ACC112 (cell line): ENCODE measurements at regions not wholly inside any gene's neighbourhood (a gene's known extent, or its start where the extent isn't known, plus 50 kb on each side); places are given as distances from the start of the nearest gene placed in this dataset.
A peak's percentile ranks its signal among the peaks of the same experiment; 100 is the strongest.

ENCODE experiments used
- H2AFZ ChIP-seq: fragments of 200-600 bp; sonication (generic); one replicate; pipeline ENCODE4 v1.6.0; 2017; ENCODE audit warnings: antibody characterized with exemption, low read length; ENCODE audit not compliant: unreplicated experiment
- H3K27ac ChIP-seq: fragments of 200-600 bp; sonication (generic); 2 replicates; pipeline ENCODE4 v1.5.1; 2014; ENCODE audit warnings: low read depth, mild to moderate bottlenecking, antibody characterized with exemption, low read length, moderate library complexity
- H3K27me3 ChIP-seq: fragments of 200-600 bp; sonication (generic); 2 replicates; pipeline ENCODE4 v1.6.1; 2014; ENCODE audit warnings: mild to moderate bottlenecking, antibody characterized with exemption, low read length, moderate library complexity, mixed read lengths; ENCODE audit not compliant: insufficient read depth
- H3K36me3 ChIP-seq: fragments of 200-600 bp; sonication (generic); 2 replicates; pipeline ENCODE4 v1.6.1; 2016; ENCODE audit warnings: mild to moderate bottlenecking, antibody characterized with exemption, low read length, moderate library complexity, mixed read lengths; ENCODE audit not compliant: insufficient read depth
- H3K4me1 ChIP-seq: fragments of 200-600 bp; sonication (generic); one replicate; pipeline ENCODE4 v1.6.1; 2016; ENCODE audit warnings: low read length, mixed read lengths; ENCODE audit not compliant: insufficient read depth, unreplicated experiment, control insufficient read depth
- H3K4me3 ChIP-seq: fragments of 200-600 bp; sonication (generic); 2 replicates; pipeline ENCODE4 v1.5.1; 2014; ENCODE audit warnings: mild to moderate bottlenecking, low read depth, low read length
- H3K79me2 ChIP-seq: fragments of 200-600 bp; sonication (generic); one replicate; pipeline ENCODE4 v1.6.0; 2016; ENCODE audit warnings: low read length; ENCODE audit not compliant: control insufficient read depth, unreplicated experiment, insufficient read depth

- H3K36me3 ChIP-seq, result no peaks in the 10 kb centered on the region
- H3K4me1 ChIP-seq, result no peaks in the 10 kb centered on the region
These were observed 241.4 kb upstream of the EPHA5 start for GRCh38 chr4:65911720-65912119.

GRCh38 chr4:65893957-65894755 is 223.9 kb upstream of the EPHA5 start:
- H3K27ac ChIP-seq, result no peak overlapping the region
- H3K27me3 ChIP-seq, result no peaks in the 10 kb centered on the region
- no peaks in the 10 kb centered on the region for H3K79me2 ChIP-seq
- peaks cover 8% of the 10 kb centered on the region for H3K4me1 ChIP-seq
- peak overlapping the region; percentile 54 for H2AFZ ChIP-seq
- no peak overlapping the region for H3K4me3 ChIP-seq
- H3K36me3 ChIP-seq, result no peaks in the 10 kb centered on the region

More at GRCh38 chr4:65911720-65912119, 241.4 kb upstream of the EPHA5 start:
- Histone ChIP-seq H3K4me3 (no peak overlapping the region), H3K79me2 (no peaks in the 10 kb centered on the region), H3K27ac (no peak overlapping the region), H3K27me3 (no peaks in the 10 kb centered on the region), H2AFZ (no peak overlapping the region)

GRCh38 chr4:65893271-65893670 is 223.0 kb upstream of the EPHA5 start:
- Histone ChIP-seq H3K79me2 (no peaks in the 10 kb centered on the region), H3K4me3 (no peak overlapping the region), H2AFZ (peak overlapping the region; percentile 4), H3K27me3 (no peaks in the 10 kb centered on the region), H3K4me1 (peaks cover 8% of the 10 kb centered on the region), H3K27ac (no peak overlapping the region), H3K36me3 (no peaks in the 10 kb centered on the region)

GRCh38 chr4:65880594-65880993 is 210.3 kb upstream of the EPHA5 start:
- Histone ChIP-seq H3K4me1 (no peaks in the 10 kb centered on the region), H3K79me2 (no peaks in the 10 kb centered on the region), H2AFZ (no peak overlapping the region), H3K4me3 (no peak overlapping the region), H3K27me3 (no peaks in the 10 kb centered on the region), H3K27ac (no peak overlapping the region), H3K36me3 (no peaks in the 10 kb centered on the region)

- no peaks in the 10 kb centered on the region for H3K36me3 ChIP-seq
- no peak overlapping the region for H3K27ac ChIP-seq
- H3K4me3 ChIP-seq, result no peak overlapping the region
- H3K79me2 ChIP-seq, result no peaks in the 10 kb centered on the region
- H2AFZ ChIP-seq, result no peak overlapping the region
- no peaks in the 10 kb centered on the region for H3K27me3 ChIP-seq
- H3K4me1 ChIP-seq, result no peaks in the 10 kb centered on the region
These were observed 198.0 kb upstream of the EPHA5 start for GRCh38 chr4:65868096-65868824.

- Histone ChIP-seq H3K79me2 (no peaks in the 10 kb centered on the region), H3K27me3 (no peaks in the 10 kb centered on the region), H3K4me1 (no peaks in the 10 kb centered on the region), H3K27ac (no peak overlapping the region), H3K36me3 (no peaks in the 10 kb centered on the region), H2AFZ (peak overlapping the region; percentile 9), H3K4me3 (no peak overlapping the region)
These were observed 195.2 kb upstream of the EPHA5 start for GRCh38 chr4:65865489-65865888.

GRCh38 chr4:65861993-65862392 is 191.7 kb upstream of the EPHA5 start:
- Histone ChIP-seq H3K4me3 (no peak overlapping the region), H3K79me2 (no peaks in the 10 kb centered on the region), H2AFZ (no peak overlapping the region), H3K27me3 (no peaks in the 10 kb centered on the region), H3K36me3 (no peaks in the 10 kb centered on the region), H3K4me1 (no peaks in the 10 kb centered on the region), H3K27ac (no peak overlapping the region)

- no peak overlapping the region for H3K4me3 ChIP-seq
- H3K4me1 ChIP-seq, result no peaks in the 10 kb centered on the region
- H3K27ac ChIP-seq, result no peak overlapping the region
- no peaks in the 10 kb centered on the region for H3K79me2 ChIP-seq
- no peaks in the 10 kb centered on the region for H3K27me3 ChIP-seq
- H2AFZ ChIP-seq, result no peak overlapping the region
- H3K36me3 ChIP-seq, result no peaks in the 10 kb centered on the region
These were observed 175.0 kb upstream of the EPHA5 start for GRCh38 chr4:65845199-65845773.

- Histone ChIP-seq H2AFZ (no peak overlapping the region), H3K4me3 (no peak overlapping the region), H3K36me3 (no peaks in the 10 kb centered on the region), H3K4me1 (no peaks in the 10 kb centered on the region), H3K79me2 (no peaks in the 10 kb centered on the region), H3K27ac (no peak overlapping the region), H3K27me3 (no peaks in the 10 kb centered on the region)
These were observed 169.1 kb upstream of the EPHA5 start for GRCh38 chr4:65839164-65839931.

GRCh38 chr4:65834707-65835106 is 164.4 kb upstream of the EPHA5 start:
- Histone ChIP-seq H3K27me3 (no peaks in the 10 kb centered on the region), H3K79me2 (no peaks in the 10 kb centered on the region), H3K4me3 (no peak overlapping the region), H3K27ac (no peak overlapping the region), H3K4me1 (no peaks in the 10 kb centered on the region), H3K36me3 (no peaks in the 10 kb centered on the region), H2AFZ (no peak overlapping the region)
